ENCODE measurements at regions not wholly inside any gene's neighbourhood (a gene's known extent, or its start where the extent isn't known, plus 50 kb on each side); places are given as distances from the start of the nearest gene placed in this dataset.

DNA sequence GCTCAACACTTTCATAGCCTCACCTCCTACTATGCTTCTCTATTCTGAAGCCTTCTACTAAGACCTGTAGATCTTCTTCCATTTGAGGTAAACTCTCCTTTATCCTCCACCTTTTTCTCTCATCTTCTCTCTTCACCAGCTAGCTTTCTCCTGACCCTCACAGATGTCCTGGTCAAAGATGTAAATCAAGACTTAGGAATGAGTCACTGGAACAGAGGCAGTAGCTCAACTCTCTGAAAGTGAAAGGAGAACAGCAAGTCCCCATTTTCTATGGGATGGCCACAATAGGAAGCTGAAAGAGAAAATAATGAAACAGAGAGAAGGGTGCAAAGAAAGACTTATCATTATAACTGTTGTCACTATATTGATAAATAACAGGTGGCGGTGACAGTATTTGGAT is 86.1 kb upstream of the DOCK9 start:
- no peak overlapping the region for H3K4me3 ChIP-seq (ENCODE audit: control insufficient read depth, low read depth, low read length)
- TF ChIP-seq, protein P1, sequence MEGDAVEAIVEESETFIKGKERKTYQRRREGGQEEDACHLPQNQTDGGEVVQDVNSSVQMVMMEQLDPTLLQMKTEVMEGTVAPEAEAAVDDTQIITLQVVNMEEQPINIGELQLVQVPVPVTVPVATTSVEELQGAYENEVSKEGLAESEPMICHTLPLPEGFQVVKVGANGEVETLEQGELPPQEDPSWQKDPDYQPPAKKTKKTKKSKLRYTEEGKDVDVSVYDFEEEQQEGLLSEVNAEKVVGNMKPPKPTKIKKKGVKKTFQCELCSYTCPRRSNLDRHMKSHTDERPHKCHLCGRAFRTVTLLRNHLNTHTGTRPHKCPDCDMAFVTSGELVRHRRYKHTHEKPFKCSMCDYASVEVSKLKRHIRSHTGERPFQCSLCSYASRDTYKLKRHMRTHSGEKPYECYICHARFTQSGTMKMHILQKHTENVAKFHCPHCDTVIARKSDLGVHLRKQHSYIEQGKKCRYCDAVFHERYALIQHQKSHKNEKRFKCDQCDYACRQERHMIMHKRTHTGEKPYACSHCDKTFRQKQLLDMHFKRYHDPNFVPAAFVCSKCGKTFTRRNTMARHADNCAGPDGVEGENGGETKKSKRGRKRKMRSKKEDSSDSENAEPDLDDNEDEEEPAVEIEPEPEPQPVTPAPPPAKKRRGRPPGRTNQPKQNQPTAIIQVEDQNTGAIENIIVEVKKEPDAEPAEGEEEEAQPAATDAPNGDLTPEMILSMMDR (IDR thresholded peaks at IDR 0.05; ENCODE audit: control insufficient read depth, insufficient read depth, low read depth, low read length, missing control alignments) = no peak
- DNase-seq (ENCODE audit: low read depth) = no peak

DNA sequence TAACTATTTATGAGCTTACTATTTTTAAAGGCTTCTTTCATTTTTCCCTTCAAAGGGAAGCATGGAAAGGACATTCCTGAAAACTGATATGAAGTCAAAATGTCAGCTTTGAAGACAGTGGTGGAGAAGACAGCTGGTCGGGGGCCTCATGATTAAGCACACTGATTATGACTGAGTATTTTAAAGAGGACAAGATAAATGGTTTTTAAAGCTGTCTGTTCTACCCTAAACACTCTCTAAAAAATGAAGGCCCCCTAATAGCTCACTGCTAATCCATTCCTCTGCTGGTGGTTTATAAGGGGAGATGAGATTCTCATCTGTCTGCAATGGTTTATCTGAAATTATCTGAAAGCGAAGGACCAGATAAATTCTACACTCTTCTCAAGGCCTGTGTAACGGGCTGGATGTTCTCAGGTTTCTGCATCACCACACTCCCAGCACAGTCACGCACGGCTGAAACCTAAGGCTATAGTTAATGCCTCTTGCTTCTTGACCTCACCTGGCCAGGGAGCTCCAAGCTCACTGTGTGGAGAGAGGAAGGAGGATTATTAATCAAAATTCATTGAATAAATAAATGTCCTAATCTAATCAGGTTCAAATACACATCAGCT is 86.9 kb upstream of the DOCK9 start:
- TF ChIP-seq, protein P1 (IDR thresholded peaks at IDR 0.05; ENCODE audit: control insufficient read depth, insufficient read depth, low read depth, low read length, missing control alignments) = no peak
- DNase-seq (ENCODE audit: low read depth) = no peak
- no peak overlapping the region for H3K4me3 ChIP-seq (ENCODE audit: control insufficient read depth, low read depth, low read length)

DNA sequence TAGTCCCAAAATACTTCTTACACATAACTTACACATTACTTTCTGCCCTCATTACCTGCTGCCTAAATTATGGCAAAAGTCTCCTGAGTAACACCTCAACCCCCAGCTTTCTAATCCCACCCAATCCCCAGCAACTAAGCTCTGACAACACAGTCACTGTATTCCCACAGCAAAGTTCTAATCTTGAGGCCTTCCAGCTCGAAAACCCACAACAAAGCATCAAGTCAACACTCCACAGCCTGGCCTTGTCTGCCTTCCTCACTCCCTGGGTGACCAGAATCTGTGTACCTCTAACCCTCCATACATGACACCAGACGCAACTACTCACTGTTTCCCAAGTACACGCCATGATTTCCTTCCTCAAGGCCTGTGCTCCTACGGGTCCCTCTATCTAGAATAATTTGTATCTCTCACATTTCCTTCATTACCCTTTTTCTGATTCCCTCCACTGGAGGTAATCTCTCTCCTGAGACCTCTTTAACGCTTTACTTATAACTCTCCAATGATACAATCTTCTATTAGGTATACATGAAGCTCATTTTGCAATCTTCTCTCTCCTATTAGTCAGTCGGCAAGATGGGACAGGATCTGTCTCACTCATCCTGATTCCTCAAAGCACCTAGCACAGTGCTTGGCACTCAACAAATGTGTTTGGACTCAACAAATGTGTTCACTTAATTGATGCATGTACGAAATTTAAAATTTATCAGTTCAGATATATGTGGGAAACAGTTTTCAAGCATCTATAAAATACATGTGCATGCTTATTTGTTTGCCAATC is 87.6 kb upstream of the DOCK9 start:
- TF ChIP-seq, protein P1 (IDR thresholded peaks at IDR 0.05; ENCODE audit: control insufficient read depth, insufficient read depth, low read depth, low read length, missing control alignments) = no peak
- H3K4me3 ChIP-seq (ENCODE audit: control insufficient read depth, low read depth, low read length) = no peak overlapping the region
- no peak for DNase-seq (ENCODE audit: low read depth)

DNA sequence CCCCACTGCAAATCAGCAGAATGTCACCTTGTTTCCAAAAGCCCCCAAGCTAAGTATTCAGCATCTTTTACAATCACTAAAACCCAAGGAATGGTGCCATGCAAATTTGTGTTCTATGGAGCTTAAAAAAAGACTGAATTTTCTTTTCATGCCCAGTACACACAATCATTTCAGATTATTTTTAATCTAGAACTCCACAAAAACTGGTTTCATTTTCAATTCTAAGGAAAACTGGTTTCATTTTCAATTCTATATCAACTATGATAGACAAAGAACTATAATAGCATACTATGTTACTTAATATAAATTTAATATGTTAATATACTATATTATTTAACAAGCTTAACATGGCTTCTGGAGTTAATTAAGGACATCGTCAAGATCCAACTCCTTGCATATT is 88.4 kb upstream of the DOCK9 start:
- DNase-seq (ENCODE audit: low read depth) = no peak
- H3K4me3 ChIP-seq (ENCODE audit: control insufficient read depth, low read depth, low read length) = no peak overlapping the region
- TF ChIP-seq, protein P1 (IDR thresholded peaks at IDR 0.05; ENCODE audit: control insufficient read depth, insufficient read depth, low read depth, low read length, missing control alignments) = no peak

DNA sequence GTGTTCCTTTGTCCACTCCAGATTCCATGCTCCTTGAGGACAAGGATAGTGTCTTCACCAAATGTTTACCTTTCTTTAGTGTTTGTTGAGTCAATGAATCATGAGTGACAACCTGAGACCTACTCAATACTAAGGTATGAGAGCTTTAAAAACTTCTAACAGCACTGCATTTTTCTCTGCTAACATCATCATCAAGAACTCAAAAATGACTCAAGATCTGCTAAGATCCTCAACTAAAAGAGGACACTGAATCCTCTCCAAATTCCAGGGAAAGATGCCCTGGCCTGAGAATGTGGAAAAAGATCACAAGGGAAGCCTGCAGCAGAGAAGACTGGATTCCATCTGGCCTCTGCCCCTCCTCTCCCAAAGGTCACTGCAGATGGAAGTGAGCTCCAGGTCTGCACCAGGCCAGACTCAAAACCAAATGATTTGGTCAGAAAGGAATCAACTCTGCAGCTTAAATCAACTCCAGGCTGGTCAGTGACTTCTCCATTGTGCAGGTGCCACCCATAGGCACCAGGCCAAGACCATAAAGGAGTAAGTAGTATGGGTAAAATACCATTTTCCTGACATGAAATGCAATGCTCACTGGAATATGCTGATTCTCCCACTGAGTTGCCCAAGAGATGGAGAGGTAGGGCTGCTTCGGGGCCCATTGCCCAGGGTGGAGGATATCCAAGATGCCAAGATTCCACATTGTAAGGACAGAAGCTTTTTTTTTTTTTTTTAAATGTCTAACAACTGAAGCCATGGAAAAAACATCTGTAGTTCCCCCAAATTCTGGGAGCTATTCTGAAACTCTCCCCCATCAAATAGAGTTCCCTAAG is 89.5 kb upstream of the DOCK9 start:
- TF ChIP-seq, protein P1 (IDR thresholded peaks at IDR 0.05; ENCODE audit: control insufficient read depth, insufficient read depth, low read depth, low read length, missing control alignments) = no peak
- H3K4me3 ChIP-seq (ENCODE audit: control insufficient read depth, low read depth, low read length) = no peak overlapping the region
- peak; percentile 43 for DNase-seq (ENCODE audit: low read depth)

DNA sequence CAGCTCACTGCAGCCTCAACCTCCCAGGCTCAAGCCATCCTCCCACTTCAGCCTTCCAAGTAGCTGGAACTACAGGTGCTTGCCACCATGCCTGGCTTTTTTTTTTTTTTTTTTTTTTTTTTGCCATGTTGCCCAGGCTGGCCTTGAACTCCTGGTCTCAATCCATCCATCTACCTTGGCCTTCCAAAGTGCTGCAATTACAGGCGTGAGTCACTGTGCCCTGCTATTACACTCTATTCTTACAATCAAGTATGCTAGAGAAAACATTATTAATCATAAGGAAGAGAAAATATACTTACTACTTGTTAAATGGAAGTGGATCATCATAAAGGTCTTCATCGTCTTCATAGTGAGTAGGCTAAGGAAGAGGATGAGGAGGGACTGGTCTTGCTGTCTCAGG is 93.3 kb upstream of the DOCK9 start:
- TF ChIP-seq, protein P1 (IDR thresholded peaks at IDR 0.05; ENCODE audit: control insufficient read depth, insufficient read depth, low read depth, low read length, missing control alignments) = no peak
- DNase-seq (ENCODE audit: low read depth) = no peak
- no peak overlapping the region for H3K4me3 ChIP-seq (ENCODE audit: control insufficient read depth, low read depth, low read length)
